Loucy (cell line): ENCODE measurements at regions not wholly inside any gene's neighbourhood (a gene's known extent, or its start where the extent isn't known, plus 50 kb on each side); places are given as distances from the start of the nearest gene placed in this dataset.
"Not testable (repeated sequence)": the region's sequence is repeated elsewhere in the genome, so short reads cannot be mapped to it uniquely, and the experiment has no call there.

Experiments
- H2AFZ ChIP-seq: fragments of 200-600 bp; sonication (generic); 2 replicates; pipeline ENCODE4 v1.6.0; 2016; ENCODE audit warnings: antibody characterized with exemption, mild to moderate bottlenecking, low read length, moderate library complexity
- H3F3A ChIP-seq: fragments of 200-600 bp; 2 replicates; pipeline ENCODE4 v1.6.0; 2016; ENCODE audit warnings: antibody characterized with exemption, low read depth, mild to moderate bottlenecking
- H3K27me3 ChIP-seq: fragments of 200-600 bp; sonication (generic); 2 replicates; pipeline ENCODE4 v1.6.1; 2014; ENCODE audit warnings: low read length, mild to moderate bottlenecking; ENCODE audit not compliant: insufficient read depth, poor library complexity, severe bottlenecking
- H3K36me3 ChIP-seq: fragments of 200-600 bp; sonication (generic); 2 replicates; pipeline ENCODE4 v1.6.1; 2016; ENCODE audit warnings: low read length; ENCODE audit not compliant: insufficient read depth
- H3K4me1 ChIP-seq: fragments of 200-600 bp; sonication (generic); 2 replicates; pipeline ENCODE4 v1.5.1; 2014; ENCODE audit warnings: low read length, mild to moderate bottlenecking; ENCODE audit not compliant: insufficient read depth, poor library complexity, severe bottlenecking
- H3K4me2 ChIP-seq: fragments of 200-600 bp; sonication (generic); 2 replicates; pipeline ENCODE4 v1.6.0; 2014; ENCODE audit warnings: antibody characterized with exemption, low read length, low read depth, mild to moderate bottlenecking; ENCODE audit not compliant: poor library complexity, severe bottlenecking
- H3K4me3 ChIP-seq: fragments of 200-600 bp; sonication (generic); 2 replicates; pipeline ENCODE4 v1.5.1; 2014; ENCODE audit warnings: low read length, mild to moderate bottlenecking, mixed read lengths; ENCODE audit not compliant: poor library complexity, severe bottlenecking
- H3K79me2 ChIP-seq: fragments of 200-600 bp; sonication (generic); 2 replicates; pipeline ENCODE4 v1.6.1; 2014; ENCODE audit warnings: low read length; ENCODE audit not compliant: insufficient read depth
- H3K9ac ChIP-seq: fragments of 200-600 bp; sonication (generic); 2 replicates; pipeline ENCODE4 v1.6.0; 2014; ENCODE audit warnings: mild to moderate bottlenecking, low read depth, low read length, moderate library complexity; ENCODE audit not compliant: poor library complexity, severe bottlenecking
- H3K9me2 ChIP-seq: fragments of 200-600 bp; sonication (generic); replicated peaks from 2 replicates; pipeline ENCODE4 v1.6.1; 2016; ENCODE audit warnings: low read depth, low read length, mixed read lengths
- H3K9me3 ChIP-seq: fragments of 200-600 bp; sonication (generic); 2 replicates; pipeline ENCODE4 v1.6.1; 2014; ENCODE audit warnings: mild to moderate bottlenecking, antibody characterized with exemption, low read length, low read depth; ENCODE audit not compliant: insufficient read depth
- H4K20me1 ChIP-seq: fragments of 200-600 bp; sonication (generic); 2 replicates; pipeline ENCODE4 v1.6.0; 2014; ENCODE audit warnings: antibody characterized with exemption, low read length, mild to moderate bottlenecking; ENCODE audit not compliant: insufficient read depth, poor library complexity, severe bottlenecking
- CTCF ChIP-seq: fragments of 200-600 bp; sonication (generic); conservative IDR thresholded peaks from 2 replicates; pipeline ENCODE4 v1.5.1; 2014; ENCODE audit warnings: mild to moderate bottlenecking, antibody characterized with exemption, low read length
- EZH2phosphoT487 ChIP-seq: fragments of 200-600 bp; IDR thresholded peaks from 2 replicates; pipeline ENCODE4 v1.6.1; 2018; ENCODE audit warnings: antibody characterized with exemption, mild to moderate bottlenecking, moderate library complexity, borderline replicate concordance

- H3K9ac ChIP-seq: no peak overlapping the region
- H3K27me3 ChIP-seq: no peaks in the 10 kb centered on the region
- H3K4me2 ChIP-seq: no peak overlapping the region
- H4K20me1 ChIP-seq: no peaks in the 10 kb centered on the region
- no peaks in the 10 kb centered on the region for H3K79me2 ChIP-seq
- TF ChIP-seq EZH2phosphoT487 (no peak), CTCF (no peak)
- H3K4me3 ChIP-seq: no peak overlapping the region
- no peaks in the 10 kb centered on the region for H3F3A ChIP-seq
- no peak overlapping the region for H2AFZ ChIP-seq
- H3K9me2 ChIP-seq: no peaks in the 10 kb centered on the region
- H3K4me1 ChIP-seq: no peaks in the 10 kb centered on the region
- H3K36me3 ChIP-seq: no peaks in the 10 kb centered on the region
- H3K9me3 ChIP-seq: no peaks in the 10 kb centered on the region
Observed at GRCh38 chr20:51171141-51171540, 148.2 kb upstream of the KCNG1 start.

GRCh38 chr20:51169813-51170212 is 146.9 kb upstream of the KCNG1 start:
- no peak overlapping the region for H3K4me3 ChIP-seq
- no peak overlapping the region for H3K9ac ChIP-seq
- H3K4me1 ChIP-seq: no peaks in the 10 kb centered on the region
- H3K4me2 ChIP-seq: no peak overlapping the region
- H2AFZ ChIP-seq: no peak overlapping the region
- H3F3A ChIP-seq: no peaks in the 10 kb centered on the region
- H3K79me2 ChIP-seq: no peaks in the 10 kb centered on the region
- no peak for TF ChIP-seq EZH2phosphoT487
- no peak for TF ChIP-seq CTCF
- no peaks in the 10 kb centered on the region for H3K9me3 ChIP-seq
- H3K9me2 ChIP-seq: no peaks in the 10 kb centered on the region
- H3K36me3 ChIP-seq: no peaks in the 10 kb centered on the region
- H4K20me1 ChIP-seq: no peaks in the 10 kb centered on the region
- no peaks in the 10 kb centered on the region for H3K27me3 ChIP-seq

- H3K9me2 ChIP-seq, H2AFZ ChIP-seq, H4K20me1 ChIP-seq, H3K27me3 ChIP-seq, H3F3A ChIP-seq, H3K79me2 ChIP-seq, H3K9ac ChIP-seq, H3K36me3 ChIP-seq, H3K9me3 ChIP-seq, H3K4me2 ChIP-seq, H3K4me3 ChIP-seq, H3K4me1 ChIP-seq: not testable (repeated sequence)
Observed at GRCh38 chr20:51167911-51168310, 145.0 kb upstream of the KCNG1 start.

- Histone ChIP-seq H3K9me2 (no peaks in the 10 kb centered on the region), H3K9ac (no peak overlapping the region), H3K27me3 (no peaks in the 10 kb centered on the region), H3K79me2 (no peaks in the 10 kb centered on the region), H3F3A (no peaks in the 10 kb centered on the region), H3K4me2 (no peak overlapping the region), H2AFZ (no peak overlapping the region), H3K36me3 (no peaks in the 10 kb centered on the region), H3K4me3 (no peak overlapping the region), H3K9me3 (no peaks in the 10 kb centered on the region), H4K20me1 (no peaks in the 10 kb centered on the region), H3K4me1 (no peaks in the 10 kb centered on the region)
- TF ChIP-seq CTCF (no peak), EZH2phosphoT487 (no peak)
Observed at GRCh38 chr20:51166489-51166888, 143.6 kb upstream of the KCNG1 start.
